ENCODE measurements at regions not wholly inside any gene's neighbourhood (a gene's known extent, or its start where the extent isn't known, plus 50 kb on each side); places are given as distances from the start of the nearest gene placed in this dataset.

GRCh38 chr16:65934443-65934842 lies 432.0 kb upstream of the CDH5 start:
- no peak overlapping the region for H3K4me3 ChIP-seq
- 99% methylated on average over 3 of the region's 3 CpGs for WGBS
- no peak for DNase-seq (ENCODE audit: extremely low spot score)
- TF ChIP-seq EP300 (IDR thresholded peaks at IDR 0.05) (no peak), POLR2A (IDR thresholded peaks at IDR 0.05; ENCODE audit: low read depth) (no peak), POLR2AphosphoS5 (IDR thresholded peaks at IDR 0.05) (no peak)
- no peaks in the 10 kb centered on the region for H3K27me3 ChIP-seq
- no peaks in the 10 kb centered on the region for H3K4me1 ChIP-seq
- intact Hi-C loops (cut with DNase I), result no loop called here
- H3K27ac ChIP-seq (replicated peaks in 1 of 4), result no peak overlapping the region
- no peaks in the 10 kb centered on the region for H3K36me3 ChIP-seq
- H3K9me3 ChIP-seq, result peaks cover 0 to 5% (median 0%) of the 10 kb centered on the region in 4 donors

DNA sequence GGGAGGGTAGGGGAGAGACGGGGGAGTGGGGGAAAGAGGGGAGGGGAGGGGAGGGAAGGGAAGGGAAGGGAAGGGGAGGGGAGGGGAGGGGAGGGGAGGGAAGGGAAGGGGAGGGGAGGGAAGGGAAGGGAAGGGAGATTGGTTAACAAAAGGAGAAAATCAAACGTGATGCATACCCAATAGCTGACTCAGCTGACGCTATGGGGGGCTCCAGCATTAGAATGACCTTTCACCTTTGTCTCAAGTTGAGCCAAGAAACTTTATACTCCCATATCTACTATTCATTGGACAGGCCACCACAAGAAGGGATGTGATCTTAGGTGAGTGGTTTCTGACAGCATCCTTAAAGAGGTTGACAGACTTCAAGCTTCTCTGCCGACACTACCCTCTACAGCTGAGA lies 432.8 kb upstream of the CDH5 start:
- no peak overlapping the region for H3K27ac ChIP-seq (replicated peaks in 1 of 4)
- H3K4me1 ChIP-seq, result no peaks in the 10 kb centered on the region
- no peaks in the 10 kb centered on the region for H3K27me3 ChIP-seq
- intact Hi-C loops (cut with DNase I), result no loop called here
- WGBS, result 70% methylated on average over 4 of the region's 4 CpGs
- no peaks in the 10 kb centered on the region for H3K36me3 ChIP-seq
- no peak overlapping the region for H3K4me3 ChIP-seq
- H3K9me3 ChIP-seq, result peaks cover 0 to 5% (median 0%) of the 10 kb centered on the region in 4 donors
- TF ChIP-seq POLR2AphosphoS5 (IDR thresholded peaks at IDR 0.05) (no peak), POLR2A (IDR thresholded peaks at IDR 0.05; ENCODE audit: low read depth) (no peak), EP300 (IDR thresholded peaks at IDR 0.05) (no peak)
- no peak for DNase-seq (ENCODE audit: extremely low spot score)

GRCh38 chr16:65932350-65933072 lies 434.0 kb upstream of the CDH5 start:
- no peak overlapping the region for H3K4me3 ChIP-seq
- no peaks in the 10 kb centered on the region for H3K4me1 ChIP-seq
- peaks cover 0 to 5% (median 0%) of the 10 kb centered on the region in 4 donors for H3K9me3 ChIP-seq
- no peaks in the 10 kb centered on the region for H3K27me3 ChIP-seq
- TF ChIP-seq CTCF (IDR thresholded peaks at IDR 0.05), result no peak
- no peak for TF ChIP-seq POLR2A (IDR thresholded peaks at IDR 0.05; ENCODE audit: low read depth)
- no peak for TF ChIP-seq EP300 (IDR thresholded peaks at IDR 0.05)
- TF ChIP-seq POLR2AphosphoS5 (IDR thresholded peaks at IDR 0.05), result no peak
- no peaks in the 10 kb centered on the region for H3K36me3 ChIP-seq
- DNase-seq (ENCODE audit: extremely low spot score), result no peak
- WGBS, result 76% methylated on average over 7 of the region's 7 CpGs
- H3K27ac ChIP-seq (replicated peaks in 1 of 4), result no peak overlapping the region
- intact Hi-C loops (cut with DNase I), result no loop called here

DNA sequence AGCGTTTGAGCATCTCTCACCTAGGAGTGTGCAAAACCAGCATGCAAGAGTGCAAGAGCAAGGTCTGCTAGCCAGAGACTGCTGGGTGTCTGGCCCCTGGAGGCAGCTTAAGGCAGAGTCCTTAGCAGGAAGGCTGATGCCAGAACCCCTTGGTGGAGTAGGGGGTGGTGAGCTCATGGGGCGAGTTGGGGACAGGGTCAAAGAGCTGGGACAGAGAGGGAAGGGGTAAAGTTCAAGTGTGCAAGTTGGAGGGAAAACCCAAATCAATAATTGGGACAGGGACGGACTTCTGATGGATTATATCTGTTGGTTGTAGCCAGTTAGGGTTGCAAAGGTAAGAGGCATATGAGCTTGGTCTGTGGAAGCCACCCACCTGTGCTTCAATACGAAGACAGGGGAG lies 443.6 kb upstream of the CDH5 start:
- peak; percentile 64 for DNase-seq (ENCODE audit: extremely low spot score)
- no peaks in the 10 kb centered on the region for H3K36me3 ChIP-seq
- H3K27me3 ChIP-seq, result no peaks in the 10 kb centered on the region
- WGBS, result 86% methylated on average over 4 of the region's 4 CpGs
- intact Hi-C loops (cut with DNase I), result no loop called here
- TF ChIP-seq POLR2AphosphoS5 (IDR thresholded peaks at IDR 0.05) (no peak), EP300 (IDR thresholded peaks at IDR 0.05) (no peak)
- no peak overlapping the region for H3K27ac ChIP-seq (replicated peaks in 1 of 4)
- no peaks in the 10 kb centered on the region for H3K4me1 ChIP-seq
- no peaks in the 10 kb centered on the region for H3K9me3 ChIP-seq
- no peak overlapping the region for H3K4me3 ChIP-seq

- Histone ChIP-seq H3K4me1 (no peaks in the 10 kb centered on the region), H3K9me3 (no peaks in the 10 kb centered on the region), H3K4me3 (no peak overlapping the region), H3K27me3 (no peaks in the 10 kb centered on the region), H3K27ac (replicated peaks in 1 of 4) (no peak overlapping the region), H3K36me3 (no peaks in the 10 kb centered on the region)
- TF ChIP-seq POLR2AphosphoS5 (IDR thresholded peaks at IDR 0.05) (no peak), POLR2A (IDR thresholded peaks at IDR 0.05; ENCODE audit: low read depth) (no peak), CTCF (IDR thresholded peaks at IDR 0.05) (no peak), EP300 (IDR thresholded peaks at IDR 0.05) (no peak)
- DNase-seq (ENCODE audit: extremely low spot score), result peak; percentile 72
- intact Hi-C loops (cut with DNase I), result no loop called here
- WGBS, result 92% methylated on average over 6 of the region's 6 CpGs
Measured at GRCh38 chr16:65919986-65920376, 446.5 kb upstream of the CDH5 start.

DNA sequence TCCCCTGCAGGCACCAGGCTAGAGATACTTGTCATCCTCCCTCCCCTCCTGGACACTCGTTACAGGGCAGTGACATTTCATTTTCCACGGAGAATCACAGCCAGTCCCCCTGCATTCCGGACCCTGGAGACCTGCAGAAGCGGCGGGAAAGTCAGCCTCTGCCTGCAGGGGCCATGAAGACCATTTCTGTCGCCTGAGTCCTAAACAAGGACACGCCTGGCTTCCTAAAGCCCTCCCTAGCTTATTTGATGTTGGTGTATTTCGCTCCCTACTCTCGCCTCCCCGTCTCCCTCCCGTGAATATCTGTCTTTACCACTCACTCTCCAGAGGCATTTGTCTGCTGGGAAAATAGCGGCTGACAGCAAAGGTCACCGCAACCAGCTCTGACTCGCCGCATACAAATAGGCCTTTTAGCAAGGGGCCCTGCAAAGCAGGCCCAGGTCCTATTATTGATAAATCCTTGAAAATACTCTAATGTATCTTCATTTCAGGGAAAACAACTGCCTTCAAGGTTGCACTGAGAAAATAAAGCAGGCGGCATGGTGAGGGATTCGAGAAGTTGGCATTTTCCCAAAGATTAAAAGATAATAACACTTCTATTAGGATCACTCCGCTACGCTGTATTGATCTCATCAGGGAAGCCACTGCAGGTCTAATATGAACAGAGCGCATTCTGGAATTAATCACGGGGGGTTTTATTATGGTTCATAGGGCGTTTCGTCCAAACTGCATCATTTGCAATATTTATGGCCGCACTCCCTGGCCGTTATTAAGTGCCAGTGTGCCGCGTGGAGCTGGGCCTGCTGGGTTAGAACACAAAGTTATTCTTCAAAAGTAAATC lies 447.1 kb upstream of the CDH5 start:
- no peak for TF ChIP-seq EP300 (IDR thresholded peaks at IDR 0.05)
- no peak overlapping the region for H3K27ac ChIP-seq (replicated peaks in 1 of 4)
- intact Hi-C loops (cut with DNase I), result no loop called here
- H3K36me3 ChIP-seq, result no peaks in the 10 kb centered on the region
- 91% methylated on average over 26 of the region's 27 CpGs for WGBS
- no peaks in the 10 kb centered on the region for H3K27me3 ChIP-seq
- no peak overlapping the region for H3K4me3 ChIP-seq
- no peaks in the 10 kb centered on the region for H3K4me1 ChIP-seq
- no peaks in the 10 kb centered on the region for H3K9me3 ChIP-seq
- peak; percentile 88 for DNase-seq (ENCODE audit: extremely low spot score)
